ENCODE measurements at regions not wholly inside any gene's neighbourhood (a gene's known extent, or its start where the extent isn't known, plus 50 kb on each side); places are given as distances from the start of the nearest gene placed in this dataset.

DNA sequence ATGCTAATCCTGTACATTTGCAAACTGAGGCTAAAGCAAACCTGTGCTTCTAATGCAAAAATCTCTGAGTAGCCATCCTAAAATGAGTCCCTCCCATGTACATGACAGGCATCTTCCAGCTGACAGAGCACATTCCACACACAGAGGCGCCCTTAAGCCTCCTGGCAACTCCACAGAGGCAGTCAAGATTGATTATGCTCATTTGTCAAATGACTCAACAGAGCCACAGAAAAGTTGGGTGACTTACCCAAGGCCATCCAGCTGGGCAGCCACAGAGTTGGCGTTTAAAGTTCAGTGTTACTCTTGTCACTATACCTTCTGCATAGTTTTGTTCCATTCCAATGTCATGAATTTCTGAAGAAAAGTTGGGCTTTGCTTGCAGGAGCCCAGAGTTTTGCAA is 394.6 kb upstream of the FGF13 start:
- POLR2A ChIA-PET, result no interaction called here
- Mint-ChIP-seq H3K9me3 (no peaks in the 10 kb centered on the region), H3K36me3 (ENCODE audit: low read depth) (no peaks in the 10 kb centered on the region), H3K27ac (no peak overlapping the region), H3K4me1 (no peaks in the 10 kb centered on the region), H3K4me3 (no peak overlapping the region), H3K27me3 (no peaks in the 10 kb centered on the region)
- DNase-seq, result no peak
- CTCF ChIA-PET, result no interaction called here

DNA sequence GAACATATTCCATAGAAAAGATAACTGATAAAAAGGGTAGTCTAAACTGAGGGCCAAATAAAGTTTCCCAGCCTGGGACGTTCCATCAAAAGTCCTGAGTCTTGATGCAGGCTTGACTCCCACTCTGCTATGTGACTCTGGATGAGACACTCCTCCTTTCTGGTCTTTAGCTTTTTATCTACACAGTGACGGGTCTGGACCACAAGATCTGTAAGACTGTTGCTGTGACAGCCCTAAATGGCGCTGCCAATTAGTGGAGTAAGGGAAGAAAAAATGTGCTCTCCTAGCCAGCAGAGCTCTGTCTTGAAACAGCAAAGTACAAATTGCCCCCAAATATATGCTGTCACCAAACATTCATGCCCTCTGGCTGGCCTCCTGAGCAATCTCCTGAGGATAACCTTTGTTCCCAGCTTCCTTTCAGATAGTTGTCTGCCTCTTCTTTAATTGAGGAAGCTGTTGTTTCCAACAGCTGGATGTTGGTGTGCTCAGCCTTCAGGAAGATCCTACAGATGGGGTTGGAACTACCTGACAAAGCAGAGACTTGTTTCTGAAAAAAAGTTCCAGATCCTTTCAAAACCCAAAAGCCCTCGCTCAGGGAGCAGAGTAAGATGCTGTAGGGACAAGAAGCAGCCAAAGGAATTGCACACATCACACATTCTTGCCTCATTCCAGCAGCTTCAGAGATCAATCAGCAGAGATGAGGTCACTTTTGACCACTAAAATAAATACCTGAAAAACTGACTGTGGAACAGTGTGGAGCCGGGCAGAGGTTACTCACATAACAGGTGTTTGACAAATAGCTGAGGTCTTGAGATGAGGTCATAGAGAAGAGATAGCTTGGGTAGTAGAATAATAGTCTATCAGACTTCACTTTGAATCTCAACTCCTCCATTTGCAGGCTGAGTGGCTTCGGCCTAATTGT is 383.4 kb upstream of the FGF13 start:
- no peaks in the 10 kb centered on the region for H3K4me1 Mint-ChIP-seq
- ChIA-PET CTCF (no interaction called here), POLR2A (no interaction called here)

DNA sequence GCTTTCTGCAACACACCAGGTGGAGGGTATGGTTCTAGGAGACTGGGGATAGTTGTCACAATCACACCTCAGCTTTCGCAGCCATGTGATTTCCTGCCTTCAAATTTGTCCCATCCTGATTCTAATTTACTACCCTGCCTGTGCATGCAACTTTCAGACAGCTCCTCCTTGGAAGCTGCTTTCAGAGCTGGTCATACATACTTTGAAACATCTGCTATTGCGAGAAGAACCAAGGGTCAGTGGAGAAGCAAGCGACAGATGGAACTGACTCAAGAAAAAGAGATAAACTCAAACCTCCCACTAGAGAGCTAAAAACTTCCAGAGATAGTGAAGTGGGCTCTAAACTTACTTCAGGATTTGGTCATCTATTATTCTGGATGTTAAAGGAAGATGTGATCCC is 381.7 kb upstream of the FGF13 start:
- Mint-ChIP-seq H3K27ac (no peak overlapping the region), H3K4me1 (no peaks in the 10 kb centered on the region), H3K36me3 (ENCODE audit: low read depth) (no peaks in the 10 kb centered on the region), H3K4me3 (no peak overlapping the region), H3K27me3 (no peaks in the 10 kb centered on the region), H3K9me3 (no peaks in the 10 kb centered on the region)
- CTCF ChIA-PET, result no interaction called here
- POLR2A ChIA-PET, result no interaction called here
- no peak for DNase-seq

More for the DNA sequence above, 383.4 kb upstream of the FGF13 start:
- no peak overlapping the region for H3K4me3 Mint-ChIP-seq
- H3K27ac Mint-ChIP-seq, result no peak overlapping the region
- no peaks in the 10 kb centered on the region for H3K27me3 Mint-ChIP-seq
- no peaks in the 10 kb centered on the region for H3K36me3 Mint-ChIP-seq (ENCODE audit: low read depth)
- H3K9me3 Mint-ChIP-seq, result no peaks in the 10 kb centered on the region
- no peak for DNase-seq

DNA sequence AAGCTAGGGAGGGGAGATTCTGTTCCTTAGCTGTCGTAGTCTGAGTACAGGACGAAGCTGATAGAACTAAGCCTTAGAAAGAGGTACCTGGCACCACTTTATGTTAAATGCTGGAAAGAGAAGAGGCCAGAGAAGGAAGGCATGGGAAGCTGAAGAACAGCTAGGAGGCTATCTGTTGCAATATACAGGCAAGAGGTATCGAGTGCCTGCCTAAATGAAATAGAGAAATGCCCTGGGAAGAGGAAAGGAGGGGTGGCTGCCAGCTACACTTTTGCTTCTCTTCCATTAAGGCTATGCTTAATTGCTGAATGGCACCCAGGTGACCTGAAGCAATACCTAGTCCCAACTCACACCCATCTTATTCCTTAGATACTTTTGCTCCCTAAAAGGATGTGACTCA is 380.4 kb upstream of the FGF13 start:
- Mint-ChIP-seq H3K9me3 (no peaks in the 10 kb centered on the region), H3K4me3 (no peak overlapping the region), H3K4me1 (no peaks in the 10 kb centered on the region), H3K27me3 (no peaks in the 10 kb centered on the region), H3K27ac (no peak overlapping the region), H3K36me3 (ENCODE audit: low read depth) (no peaks in the 10 kb centered on the region)
- POLR2A ChIA-PET, result no interaction called here
- CTCF ChIA-PET, result no interaction called here
- no peak for DNase-seq

DNA sequence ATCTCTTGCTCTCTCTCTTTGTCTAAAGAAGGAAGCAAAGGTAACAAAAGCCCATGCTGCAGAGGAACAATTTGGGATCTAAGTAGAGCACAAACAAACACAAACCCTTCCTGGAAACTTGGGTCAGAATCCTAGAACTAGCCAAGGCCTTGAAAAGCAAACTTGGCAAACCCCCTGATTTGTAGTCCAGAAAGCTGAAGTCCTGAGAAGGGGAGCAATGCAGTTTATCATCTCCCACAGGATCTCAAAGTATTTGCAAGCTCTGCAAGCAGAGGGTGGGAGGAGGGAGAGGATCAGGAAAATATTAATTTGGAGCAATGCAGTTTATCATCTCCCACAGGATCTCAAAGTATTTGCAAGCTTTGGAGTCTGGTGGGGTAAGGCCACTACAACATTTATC is 379.5 kb upstream of the FGF13 start:
- Mint-ChIP-seq H3K4me3 (no peak overlapping the region), H3K27ac (no peak overlapping the region), H3K36me3 (ENCODE audit: low read depth) (no peaks in the 10 kb centered on the region), H3K27me3 (no peaks in the 10 kb centered on the region), H3K4me1 (no peaks in the 10 kb centered on the region), H3K9me3 (no peaks in the 10 kb centered on the region)
- POLR2A ChIA-PET, result no interaction called here
- CTCF ChIA-PET, result no interaction called here
- no peak for DNase-seq

DNA sequence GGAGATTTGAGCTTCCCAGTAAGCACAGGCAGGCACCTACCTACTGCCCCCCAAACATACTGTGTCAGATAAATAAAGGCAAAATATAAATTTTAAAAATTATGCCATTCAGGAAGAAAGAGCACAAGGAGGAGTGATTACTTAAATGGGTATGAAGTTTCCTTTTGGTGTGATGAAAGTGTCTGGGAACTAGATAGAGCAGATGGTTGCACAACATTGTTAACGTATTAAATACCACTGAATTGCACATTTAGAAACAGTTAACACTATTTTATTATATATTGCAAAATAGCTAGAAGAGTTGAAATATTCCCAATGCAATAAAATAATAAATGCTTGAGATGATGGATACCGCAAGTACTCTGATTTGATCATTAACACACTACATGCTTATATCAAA is 374.7 kb upstream of the FGF13 start:
- no peak overlapping the region for H3K4me3 Mint-ChIP-seq
- ChIA-PET CTCF (no interaction called here), POLR2A (no interaction called here)
- DNase-seq, result no peak
- no peak overlapping the region for H3K27ac Mint-ChIP-seq
- H3K27me3 Mint-ChIP-seq, result no peaks in the 10 kb centered on the region
- no peaks in the 10 kb centered on the region for H3K9me3 Mint-ChIP-seq
- H3K36me3 Mint-ChIP-seq (ENCODE audit: low read depth), result no peaks in the 10 kb centered on the region
- no peaks in the 10 kb centered on the region for H3K4me1 Mint-ChIP-seq

DNA sequence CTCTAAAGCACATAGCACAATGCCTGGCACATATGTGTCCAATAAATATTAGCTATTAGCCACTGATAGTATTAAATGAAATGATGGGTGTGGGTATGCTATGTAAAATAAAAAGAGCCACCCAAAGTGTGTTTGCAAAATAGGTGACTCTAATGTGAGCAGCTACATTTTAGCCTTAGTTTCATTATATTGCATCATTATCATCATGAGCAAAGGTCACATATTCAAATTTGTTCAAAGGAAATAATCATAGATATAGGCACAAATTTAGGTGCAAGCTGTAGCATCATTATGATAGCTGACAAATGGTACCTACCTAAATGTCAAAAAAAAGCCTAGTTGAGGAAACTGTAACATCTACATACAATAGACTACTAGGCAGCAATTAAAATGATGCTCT is 373.9 kb upstream of the FGF13 start:
- Mint-ChIP-seq H3K4me3 (no peak overlapping the region), H3K9me3 (no peaks in the 10 kb centered on the region), H3K4me1 (no peaks in the 10 kb centered on the region), H3K36me3 (ENCODE audit: low read depth) (no peaks in the 10 kb centered on the region), H3K27me3 (no peaks in the 10 kb centered on the region), H3K27ac (no peak overlapping the region)
- CTCF ChIA-PET, result no interaction called here
- no peak for DNase-seq
- POLR2A ChIA-PET, result no interaction called here

DNA sequence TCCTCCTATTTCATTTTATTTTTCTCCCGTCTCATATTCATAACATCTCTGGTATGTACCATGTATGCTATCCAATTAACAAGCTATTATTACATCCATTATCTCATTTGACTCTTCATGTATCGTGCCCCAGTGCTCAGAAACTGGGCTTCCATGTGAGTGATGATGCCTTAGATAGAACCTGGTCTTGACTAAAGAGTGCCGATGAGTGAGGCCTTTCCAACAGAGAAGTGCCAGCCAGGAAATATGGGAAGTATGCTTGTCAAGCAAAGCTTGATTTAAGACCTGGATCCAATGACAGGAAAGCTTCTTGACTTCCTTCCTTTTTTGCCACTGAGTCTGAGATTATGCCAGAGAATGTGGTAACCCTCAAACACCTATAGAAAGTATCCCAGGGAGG is 371.7 kb upstream of the FGF13 start:
- H3K36me3 Mint-ChIP-seq (ENCODE audit: low read depth), result no peaks in the 10 kb centered on the region
- H3K9me3 Mint-ChIP-seq, result no peaks in the 10 kb centered on the region
- H3K27me3 Mint-ChIP-seq, result no peaks in the 10 kb centered on the region
- POLR2A ChIA-PET, result no interaction called here
- H3K27ac Mint-ChIP-seq, result no peak overlapping the region
- DNase-seq, result no peak
- no peaks in the 10 kb centered on the region for H3K4me1 Mint-ChIP-seq
- CTCF ChIA-PET, result no interaction called here
- H3K4me3 Mint-ChIP-seq, result no peak overlapping the region

DNA sequence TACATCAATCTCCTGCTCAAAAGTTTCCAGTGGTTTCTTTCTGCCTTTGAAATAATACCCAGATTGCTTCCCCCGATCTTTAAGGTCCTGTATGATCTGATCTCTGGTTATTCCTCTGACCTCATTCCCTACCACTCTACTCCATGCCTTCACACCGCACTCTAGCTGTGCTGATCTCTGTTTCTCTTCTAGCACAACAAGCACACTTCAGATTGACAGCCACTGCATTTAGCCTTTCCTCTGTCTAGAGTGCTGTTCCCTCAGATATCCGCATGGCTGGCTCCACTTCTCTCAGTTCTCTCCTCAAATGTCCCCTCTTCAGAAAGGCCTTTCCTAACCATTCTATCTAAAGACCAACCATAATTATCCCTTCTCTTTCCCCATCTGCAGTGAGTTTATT is 370.4 kb upstream of the FGF13 start:
- POLR2A ChIA-PET, result no interaction called here
- H3K27ac Mint-ChIP-seq, result no peak overlapping the region
- H3K4me3 Mint-ChIP-seq, result no peak overlapping the region
- DNase-seq, result no peak
- CTCF ChIA-PET, result no interaction called here
- H3K9me3 Mint-ChIP-seq, result no peaks in the 10 kb centered on the region
- no peaks in the 10 kb centered on the region for H3K27me3 Mint-ChIP-seq
- H3K36me3 Mint-ChIP-seq (ENCODE audit: low read depth), result no peaks in the 10 kb centered on the region
- H3K4me1 Mint-ChIP-seq, result no peaks in the 10 kb centered on the region

DNA sequence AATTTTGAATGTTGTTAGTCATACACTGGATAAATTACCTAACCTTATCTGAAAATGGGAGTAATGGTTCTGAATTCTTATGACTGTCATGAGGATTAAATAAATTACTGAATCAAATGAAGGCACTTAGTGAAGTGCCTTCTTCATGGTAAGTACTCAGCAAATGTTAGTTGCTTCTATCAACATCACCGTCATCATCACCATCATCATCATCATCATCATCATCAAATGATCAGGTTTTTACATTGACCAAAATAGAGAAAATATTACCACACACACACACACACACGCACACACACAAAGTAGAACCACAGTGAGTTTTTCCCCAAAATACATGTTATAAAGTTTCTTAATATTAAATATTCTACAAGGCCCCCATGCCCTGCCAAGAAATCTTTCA is 368.3 kb upstream of the FGF13 start:
- POLR2A ChIA-PET, result no interaction called here
- Mint-ChIP-seq H3K36me3 (ENCODE audit: low read depth) (no peaks in the 10 kb centered on the region), H3K9me3 (no peaks in the 10 kb centered on the region), H3K4me1 (no peaks in the 10 kb centered on the region), H3K4me3 (no peak overlapping the region), H3K27me3 (no peaks in the 10 kb centered on the region), H3K27ac (no peak overlapping the region)
- no peak for DNase-seq
- CTCF ChIA-PET, result no interaction called here

DNA sequence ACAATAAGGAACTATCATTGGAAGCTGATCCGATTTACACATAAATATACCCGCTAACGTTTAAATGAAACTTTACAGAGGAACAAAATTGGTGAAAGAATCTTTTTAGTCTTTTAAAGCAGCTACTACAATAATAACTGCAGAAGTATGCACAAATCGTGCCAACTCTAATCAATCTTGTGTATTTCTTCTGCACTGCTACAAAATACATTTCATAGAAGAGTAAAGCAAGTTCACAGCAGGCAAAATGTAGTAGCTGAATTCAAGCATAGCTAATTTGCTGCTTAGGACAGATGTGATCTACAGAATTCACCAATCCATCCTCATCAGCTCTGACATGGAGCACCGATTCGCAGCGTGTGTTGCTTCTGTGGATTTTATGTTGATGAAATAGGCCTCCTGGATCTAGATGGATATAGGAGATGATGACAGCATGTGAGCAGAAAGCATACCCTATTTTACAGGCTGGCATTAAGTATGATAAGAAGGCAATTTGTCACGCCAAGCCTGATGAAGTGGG is 367.3 kb upstream of the FGF13 start:
- H3K36me3 Mint-ChIP-seq (ENCODE audit: low read depth), result no peaks in the 10 kb centered on the region

DNA sequence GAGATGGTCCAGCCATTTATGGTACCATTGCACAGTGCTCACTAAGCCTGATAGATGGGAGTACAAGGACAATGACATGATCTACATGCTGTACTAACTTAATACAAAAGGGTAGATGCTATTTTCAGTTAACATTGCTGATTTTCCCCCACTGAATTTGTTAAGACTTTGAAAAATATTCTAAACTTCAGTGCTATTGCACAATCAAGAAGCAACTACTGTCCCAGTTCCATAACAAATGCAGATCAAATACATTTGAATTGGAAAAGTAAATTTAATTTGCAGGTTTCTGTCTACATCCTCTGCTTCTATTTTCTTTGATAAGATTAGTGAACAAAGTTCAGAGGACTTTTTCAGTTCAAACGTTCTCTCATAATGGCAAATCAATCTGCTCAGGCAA is 366.8 kb upstream of the FGF13 start:
- Mint-ChIP-seq H3K36me3 (ENCODE audit: low read depth) (no peaks in the 10 kb centered on the region), H3K4me1 (no peaks in the 10 kb centered on the region), H3K27me3 (no peaks in the 10 kb centered on the region), H3K9me3 (no peaks in the 10 kb centered on the region), H3K27ac (no peak overlapping the region), H3K4me3 (no peak overlapping the region)
- no peak for DNase-seq
- ChIA-PET CTCF (no interaction called here), POLR2A (no interaction called here)

More for the DNA sequence above, 367.3 kb upstream of the FGF13 start:
- no peaks in the 10 kb centered on the region for H3K27me3 Mint-ChIP-seq
- ChIA-PET CTCF (no interaction called here), POLR2A (no interaction called here)
- no peak for DNase-seq
- H3K9me3 Mint-ChIP-seq, result no peaks in the 10 kb centered on the region
- H3K4me1 Mint-ChIP-seq, result no peaks in the 10 kb centered on the region
- no peak overlapping the region for H3K4me3 Mint-ChIP-seq
- H3K27ac Mint-ChIP-seq, result no peak overlapping the region

DNA sequence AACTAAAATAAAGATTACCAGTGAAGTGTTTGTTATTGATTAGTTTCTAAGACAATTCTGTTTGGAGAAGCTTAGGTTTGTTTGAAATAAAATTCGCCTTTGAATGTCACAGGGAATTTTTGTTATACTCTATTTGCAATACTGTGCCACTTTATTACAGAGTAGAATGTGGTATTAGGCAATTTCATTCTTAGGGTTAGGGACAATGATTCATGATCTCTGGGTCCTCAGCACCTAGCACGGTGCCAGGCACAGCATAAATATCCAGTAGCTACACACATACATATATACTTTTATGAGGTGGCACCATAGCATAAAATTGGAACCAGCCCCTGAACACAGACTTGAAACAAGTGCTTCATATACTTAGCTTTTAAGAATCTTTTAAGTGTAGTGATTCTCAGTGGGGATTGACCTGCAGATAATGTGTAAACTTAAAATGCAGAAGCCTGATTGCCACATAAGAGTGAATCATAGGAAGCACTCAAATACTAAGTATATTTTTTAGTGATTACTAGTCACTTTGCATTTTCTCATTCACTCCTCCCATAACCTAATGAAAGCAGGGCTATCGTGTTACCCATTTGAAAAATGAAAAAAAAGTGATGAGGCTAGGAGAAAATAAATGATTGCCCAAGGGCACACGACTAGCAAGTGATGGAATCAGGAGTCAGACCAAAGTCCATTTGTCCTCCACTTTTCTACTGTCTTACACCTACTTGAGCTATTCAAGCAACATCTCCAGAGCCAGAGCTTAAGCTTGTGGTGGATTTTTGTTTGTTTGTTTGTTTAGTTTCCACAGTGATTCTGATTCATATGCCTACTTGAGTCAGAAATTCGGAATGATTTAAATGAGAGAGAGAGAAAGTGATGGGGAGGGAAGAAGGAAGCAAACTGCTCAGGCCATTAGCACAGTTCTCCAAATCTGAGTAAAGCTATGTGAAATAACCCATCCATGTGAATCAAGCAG is 366.0 kb upstream of the FGF13 start:
- no peak for DNase-seq
- no peaks in the 10 kb centered on the region for H3K36me3 Mint-ChIP-seq (ENCODE audit: low read depth)
- POLR2A ChIA-PET, result no interaction called here
- H3K9me3 Mint-ChIP-seq, result no peaks in the 10 kb centered on the region
- no peak overlapping the region for H3K4me3 Mint-ChIP-seq
- H3K27me3 Mint-ChIP-seq, result no peaks in the 10 kb centered on the region
- H3K27ac Mint-ChIP-seq, result no peak overlapping the region
- no peaks in the 10 kb centered on the region for H3K4me1 Mint-ChIP-seq
- CTCF ChIA-PET, result no interaction called here

DNA sequence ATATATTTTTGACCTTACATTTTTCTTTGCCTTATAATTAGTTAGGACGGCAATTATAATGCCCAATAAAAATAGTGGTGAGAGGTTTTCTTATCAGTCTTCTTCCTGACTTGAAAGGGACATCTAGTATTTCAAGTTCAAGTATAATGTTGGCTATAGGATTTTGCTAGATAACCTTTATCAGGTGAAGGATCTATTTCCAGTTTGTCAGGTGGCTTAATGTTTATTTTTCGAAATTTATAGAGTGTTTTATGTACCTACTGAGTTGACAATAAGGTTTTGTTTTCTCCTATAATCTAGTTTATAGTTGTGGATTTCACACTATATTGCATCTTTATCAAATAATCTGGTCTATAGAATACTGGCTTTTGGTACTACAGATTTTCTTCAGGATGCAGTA is 351.8 kb upstream of the FGF13 start:
- POLR2A ChIA-PET, result no interaction called here
- no peaks in the 10 kb centered on the region for H3K4me1 Mint-ChIP-seq
- no peaks in the 10 kb centered on the region for H3K27me3 Mint-ChIP-seq
- no peaks in the 10 kb centered on the region for H3K36me3 Mint-ChIP-seq (ENCODE audit: low read depth)
- no peak overlapping the region for H3K4me3 Mint-ChIP-seq
- CTCF ChIA-PET, result no interaction called here
- no peak for DNase-seq
- H3K27ac Mint-ChIP-seq, result no peak overlapping the region
- H3K9me3 Mint-ChIP-seq, result no peaks in the 10 kb centered on the region

All from activated CD4-positive, alpha-beta memory T cell treated with anti-CD3 and anti-CD28 coated beads, Interleukin-2, amount 10 ng/mL, durations not matched to agents 7 days and 5 days (primary cell).